GM19043 (cell line): ENCODE measurements at regions not wholly inside any gene's neighbourhood (a gene's known extent, or its start where the extent isn't known, plus 50 kb on each side); places are given as distances from the start of the nearest gene placed in this dataset.

ENCODE experiments used
- ATAC-seq: cut with Tn5 transposase; IDR thresholded peaks from one replicate; pipeline ENCODE4 v1.9.1; 2021; ENCODE audit warnings: low read depth; ENCODE audit not compliant: unreplicated experiment

DNA sequence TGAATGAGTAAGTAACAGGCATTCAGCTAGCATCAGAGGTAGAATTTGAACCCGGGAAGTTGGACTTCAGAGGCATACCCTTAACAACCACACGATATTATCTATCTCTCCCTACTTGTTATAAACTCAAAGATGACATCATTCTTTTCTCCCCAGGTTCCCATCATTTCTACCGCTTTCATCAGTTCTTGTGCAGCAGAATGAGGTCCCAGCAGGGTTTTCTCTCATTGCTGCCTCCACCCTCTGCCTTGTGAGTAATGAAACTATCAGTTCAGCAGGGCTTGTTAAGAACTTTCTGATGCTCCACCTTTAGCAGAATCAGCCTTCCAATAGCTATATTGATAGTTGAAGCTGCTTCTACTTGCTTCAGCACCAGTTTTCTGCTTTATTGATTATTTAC lies 487.5 kb upstream of the KCNMB2 start:
- no peak for ATAC-seq

DNA sequence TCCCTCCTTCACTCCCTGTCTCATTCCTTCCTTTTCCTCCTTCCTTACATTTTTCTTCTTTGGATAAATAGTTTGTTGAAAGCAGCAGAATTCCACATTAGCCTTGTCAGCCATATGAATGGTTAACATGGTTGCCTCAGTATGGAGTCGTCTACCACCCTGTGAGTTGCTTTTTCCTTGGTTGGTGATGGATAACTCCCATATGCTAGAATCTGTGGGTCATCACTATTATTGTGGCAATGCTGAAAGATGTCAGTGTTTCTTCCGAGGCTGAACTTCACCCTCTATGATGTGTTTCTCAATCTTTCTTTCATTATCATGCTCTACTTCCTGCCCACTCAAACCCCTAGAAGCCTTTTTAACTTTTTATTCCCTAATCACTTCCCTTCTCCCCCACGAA lies 481.8 kb upstream of the KCNMB2 start:
- ATAC-seq = no peak

DNA sequence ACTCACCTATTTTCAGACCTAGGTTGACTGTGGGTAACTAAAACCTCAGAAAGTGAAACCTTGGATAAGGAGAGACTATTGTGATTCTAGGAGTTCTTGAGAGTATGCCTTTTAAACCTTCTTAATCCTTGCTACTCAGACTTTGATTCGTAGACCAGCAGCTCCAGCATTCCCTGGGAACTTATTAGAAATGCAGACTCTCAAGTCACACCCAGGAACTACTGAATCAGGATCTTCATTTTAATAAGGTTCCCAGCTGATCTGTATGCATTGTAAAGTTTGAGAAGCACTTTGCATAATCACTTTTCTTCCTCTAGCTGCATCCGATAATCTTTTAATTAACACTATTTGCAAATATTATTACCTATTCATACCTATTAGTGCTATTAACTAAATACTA lies 480.3 kb upstream of the KCNMB2 start:
- ATAC-seq = no peak

DNA sequence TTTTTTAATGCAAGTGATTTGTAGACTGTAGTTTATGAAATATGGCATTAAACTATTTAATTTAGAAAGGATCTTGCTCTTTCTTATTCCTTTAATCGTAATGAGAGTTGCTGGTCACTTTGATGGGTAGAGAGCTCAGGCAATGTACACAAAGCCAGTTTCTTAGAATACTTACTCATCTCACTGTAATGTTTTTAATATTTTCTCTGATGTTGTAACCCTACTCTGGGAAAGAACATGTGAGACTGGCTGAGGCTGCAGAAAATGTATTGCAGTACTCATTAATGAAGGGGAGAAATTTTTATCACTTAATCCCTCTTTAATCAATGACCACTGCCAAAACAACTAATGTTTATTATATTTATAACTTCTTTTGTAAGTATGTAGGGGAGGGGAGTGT lies 479.4 kb upstream of the KCNMB2 start:
- ATAC-seq = no peak

DNA sequence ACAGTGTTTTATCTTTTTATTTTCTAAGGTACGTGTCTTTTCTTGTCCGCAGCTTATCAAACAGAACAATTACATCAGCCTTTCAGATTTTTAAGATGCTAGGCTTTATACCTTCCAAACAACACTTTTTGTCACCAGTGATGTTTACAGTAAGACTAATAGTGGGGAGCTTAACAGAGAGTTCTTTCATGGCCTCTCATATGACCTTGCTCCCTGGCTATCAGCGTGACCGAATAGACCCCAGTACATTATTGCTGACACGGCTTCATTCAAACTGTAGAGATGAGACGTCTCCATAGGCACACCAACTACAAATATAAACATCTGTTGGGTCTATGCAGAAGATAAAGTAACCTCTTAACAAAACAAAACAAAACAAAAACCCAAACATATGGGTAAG lies 477.6 kb upstream of the KCNMB2 start:
- ATAC-seq = no peak

DNA sequence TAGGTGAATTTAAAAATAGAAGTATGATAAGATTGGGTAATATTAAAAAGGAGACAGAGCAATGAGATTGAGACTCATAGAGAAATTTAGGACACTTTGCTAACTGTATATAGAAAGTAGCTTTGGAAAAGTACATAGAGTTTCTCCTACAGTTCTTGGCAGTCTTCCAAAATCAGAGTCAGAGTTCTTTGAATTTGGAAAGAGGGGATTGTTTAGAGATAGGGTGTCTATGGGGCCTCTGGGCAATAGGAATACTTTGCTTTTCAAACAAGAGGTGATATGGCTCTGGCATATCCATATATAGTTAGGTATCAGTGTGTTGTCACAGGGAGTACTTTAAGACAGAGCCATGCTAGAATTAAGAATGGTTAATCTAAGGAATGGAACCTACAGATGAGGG lies 477.1 kb upstream of the KCNMB2 start:
- ATAC-seq = no peak

DNA sequence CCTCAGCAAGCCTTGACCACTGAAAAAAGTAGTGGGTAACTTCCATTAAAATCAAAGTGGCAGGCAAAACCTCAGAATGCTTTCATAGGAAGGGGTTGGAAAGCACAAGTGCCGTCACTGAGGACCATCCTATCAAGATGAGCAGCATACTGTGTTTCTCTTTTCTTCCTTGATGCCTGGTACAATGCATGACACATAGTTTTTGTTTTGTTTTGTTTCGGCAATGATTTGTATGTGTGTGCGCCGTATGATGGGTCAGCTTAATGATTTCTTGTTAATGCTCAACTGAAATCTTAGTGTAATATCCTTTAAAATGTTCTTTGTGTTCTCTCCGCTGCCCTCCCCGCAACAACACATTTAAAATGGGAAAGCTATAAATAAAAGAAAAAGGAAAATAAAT lies 476.4 kb upstream of the KCNMB2 start:
- ATAC-seq = no peak

DNA sequence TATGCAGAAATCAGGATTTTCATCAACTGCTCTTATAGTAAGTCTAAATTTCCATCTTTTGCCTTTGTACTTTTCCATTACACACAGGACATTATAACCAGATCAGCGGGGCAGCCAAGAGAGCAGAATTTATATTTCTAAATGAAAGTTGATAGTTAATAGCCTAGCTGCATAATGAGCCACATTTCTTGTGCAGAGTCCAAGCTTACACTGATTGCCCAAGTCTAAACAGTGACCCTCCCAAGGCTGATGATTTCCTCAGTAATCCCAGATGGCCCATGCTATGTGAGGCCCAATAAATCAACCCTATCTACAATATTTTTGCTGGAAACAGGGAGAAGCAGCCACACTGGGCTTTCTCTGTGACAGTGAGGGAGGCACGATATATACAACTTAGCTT lies 475.8 kb upstream of the KCNMB2 start:
- no peak for ATAC-seq

DNA sequence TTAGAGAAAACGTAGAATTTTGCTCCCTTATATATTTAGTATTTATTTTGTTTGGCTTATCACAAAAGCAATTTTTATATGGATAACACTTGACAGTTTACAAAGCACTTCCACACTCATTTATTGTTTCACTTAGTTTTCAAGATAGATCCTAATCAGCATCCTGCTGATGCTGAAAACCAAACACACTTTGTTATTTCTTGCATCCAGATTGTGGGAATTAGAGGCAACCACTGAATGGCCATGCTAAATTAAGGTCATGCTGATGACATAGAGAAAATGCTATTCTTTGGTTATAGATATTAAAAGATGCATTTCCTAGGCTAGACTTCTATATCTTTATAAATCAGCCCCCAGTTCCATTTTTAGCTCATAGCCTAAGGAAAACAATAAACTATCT lies 474.1 kb upstream of the KCNMB2 start:
- ATAC-seq = no peak

DNA sequence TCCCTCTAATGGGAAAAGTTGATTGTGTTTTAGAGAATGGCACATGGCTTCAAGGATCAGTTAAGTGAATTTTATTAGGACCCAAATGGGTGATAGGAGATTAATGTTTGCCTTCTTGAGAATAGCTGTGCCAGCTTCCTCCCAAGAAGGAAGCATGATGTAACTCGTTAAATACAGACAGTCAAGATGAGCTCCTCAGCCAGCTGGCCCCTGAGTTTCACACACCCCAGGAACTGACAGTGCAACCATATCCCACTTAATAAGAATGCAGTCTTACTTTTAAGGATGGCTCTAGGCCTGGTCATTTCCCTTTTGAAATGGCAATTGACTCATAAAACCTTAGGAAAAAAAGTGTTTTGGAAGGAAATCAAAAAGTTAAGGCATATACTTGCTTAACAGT lies 472.8 kb upstream of the KCNMB2 start:
- no peak for ATAC-seq

DNA sequence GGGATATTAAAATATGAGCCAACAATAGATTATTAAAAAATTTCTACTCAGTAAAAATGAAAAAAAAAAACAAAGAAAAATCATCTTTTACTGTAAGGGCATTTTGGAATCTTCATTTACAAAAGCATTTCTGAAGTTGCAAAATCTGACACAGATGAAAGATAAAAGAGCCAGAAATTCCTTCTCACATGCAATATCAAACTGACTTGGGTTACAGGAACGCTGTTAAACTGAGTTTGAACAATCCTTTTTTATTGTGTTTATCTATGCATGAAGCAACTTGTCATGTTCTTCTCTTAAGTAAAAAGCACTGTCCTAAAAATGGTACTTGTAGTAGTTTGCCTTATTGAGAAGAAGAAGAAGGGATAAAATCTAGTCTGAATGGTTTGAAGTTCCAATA lies 468.5 kb upstream of the KCNMB2 start:
- no peak for ATAC-seq

DNA sequence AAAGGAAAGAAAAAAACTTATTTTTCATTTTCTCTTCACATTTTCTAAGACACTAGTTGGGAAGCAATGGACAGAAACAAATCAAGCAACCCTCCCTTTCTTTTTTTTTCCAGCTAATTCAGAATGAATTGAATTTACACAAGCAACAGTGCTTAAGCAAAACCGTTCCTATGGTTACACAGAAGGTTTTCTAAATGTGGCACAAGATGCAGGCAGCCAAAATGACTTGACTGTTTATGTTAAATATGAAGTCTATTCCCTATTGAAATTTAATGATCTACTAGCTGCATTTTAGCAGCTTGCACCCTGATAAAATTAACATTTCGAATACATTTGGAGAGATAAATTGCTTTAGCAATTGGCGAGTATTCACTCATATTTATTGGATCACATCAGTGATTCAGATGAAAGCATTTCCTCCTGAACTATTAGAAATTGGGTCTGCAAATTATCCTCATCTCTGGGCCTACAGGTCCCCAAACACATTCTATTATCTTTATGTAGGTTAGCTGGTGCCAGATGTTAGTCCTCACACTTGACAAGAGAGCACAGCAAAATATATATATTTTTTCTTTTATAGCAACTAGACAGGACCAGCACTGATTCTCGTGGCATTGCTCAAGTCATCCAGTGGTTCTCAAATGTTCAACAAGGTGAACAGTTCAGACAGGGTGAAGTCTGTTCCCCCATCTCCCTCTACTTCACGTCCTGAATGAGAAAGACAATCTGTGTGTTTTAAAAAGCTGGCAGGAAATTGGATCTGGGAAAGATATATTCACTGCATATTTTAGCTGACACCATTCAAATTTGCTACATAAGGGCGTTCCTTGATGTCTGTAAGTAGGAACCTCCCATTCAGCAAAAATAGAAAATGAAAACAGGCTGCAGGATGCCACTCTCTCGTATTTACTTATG lies 463.6 kb upstream of the KCNMB2 start:
- no peak for ATAC-seq

DNA sequence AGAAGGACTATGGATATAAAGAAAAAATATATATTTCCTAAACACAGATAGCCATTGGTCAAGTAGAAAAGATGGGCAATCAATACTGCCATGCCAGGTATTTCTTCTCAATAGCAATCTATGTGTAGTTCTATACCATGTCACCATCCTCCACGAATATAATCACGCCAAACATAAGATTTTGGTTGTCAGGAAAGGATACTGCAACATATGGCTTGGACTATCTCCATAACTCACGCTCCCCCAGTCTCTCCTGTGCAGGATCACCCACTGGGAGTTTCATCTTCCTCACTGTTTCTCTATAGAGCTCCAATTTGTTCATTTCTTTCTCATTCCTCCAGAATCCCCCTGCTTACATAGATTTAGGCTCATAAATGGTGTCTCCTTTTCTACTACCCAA lies 462.9 kb upstream of the KCNMB2 start:
- ATAC-seq = no peak

DNA sequence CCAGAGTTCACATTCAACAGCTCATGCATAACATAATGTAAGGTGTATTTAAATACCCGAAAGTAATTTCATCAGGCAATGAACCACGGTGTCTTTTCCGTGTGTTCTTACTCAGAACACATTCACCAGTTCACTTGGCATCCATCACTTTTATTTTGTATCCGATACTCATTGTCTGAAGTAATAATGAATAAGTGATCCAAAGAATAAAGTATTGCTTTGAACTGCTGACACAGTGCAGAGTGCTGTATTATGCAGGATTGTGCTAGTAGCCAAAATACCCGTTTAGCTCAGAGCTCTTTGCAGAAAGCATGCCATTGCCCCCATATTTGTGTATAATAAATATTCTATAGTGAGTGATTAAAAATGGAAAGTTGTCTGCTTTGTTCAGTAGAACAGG lies 460.9 kb upstream of the KCNMB2 start:
- no peak for ATAC-seq

DNA sequence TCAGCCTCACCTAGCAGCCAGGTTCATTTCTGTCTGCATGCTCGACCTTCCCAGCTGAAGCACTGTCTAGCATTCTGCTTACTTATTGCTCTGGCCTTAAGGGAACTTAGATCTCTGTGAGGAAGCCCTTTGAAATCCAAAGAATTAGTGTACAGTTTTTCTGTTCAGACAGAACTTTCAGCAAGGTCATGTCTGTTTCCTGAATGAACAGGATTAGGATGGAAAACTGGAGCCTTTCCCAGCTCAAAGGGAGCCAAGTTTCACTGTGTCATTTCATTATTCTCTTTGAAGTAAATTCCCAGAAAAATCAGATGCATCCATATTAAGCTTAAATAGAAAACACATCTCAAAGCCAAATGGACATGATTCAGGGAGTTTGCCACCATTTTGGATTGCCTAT lies 457.3 kb upstream of the KCNMB2 start:
- no peak for ATAC-seq

DNA sequence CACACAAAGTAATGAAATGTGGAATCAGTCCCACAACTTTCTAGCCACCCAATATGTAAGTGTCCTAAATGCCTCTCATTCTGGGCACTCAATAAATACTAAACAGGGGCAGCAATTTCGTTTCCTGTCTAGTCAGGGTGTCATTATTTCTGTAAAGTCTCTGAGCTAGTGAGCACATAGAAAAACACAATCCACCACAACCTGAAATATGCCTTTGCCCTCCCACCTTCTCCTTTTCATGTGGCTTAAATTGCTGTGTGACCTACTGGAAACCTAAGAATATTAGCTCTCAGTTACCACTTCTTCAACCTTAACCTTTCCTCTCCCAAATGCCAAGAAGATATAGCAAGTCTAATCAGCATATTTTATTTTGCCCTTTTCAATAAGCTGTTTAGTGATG lies 456.3 kb upstream of the KCNMB2 start:
- ATAC-seq = no peak

DNA sequence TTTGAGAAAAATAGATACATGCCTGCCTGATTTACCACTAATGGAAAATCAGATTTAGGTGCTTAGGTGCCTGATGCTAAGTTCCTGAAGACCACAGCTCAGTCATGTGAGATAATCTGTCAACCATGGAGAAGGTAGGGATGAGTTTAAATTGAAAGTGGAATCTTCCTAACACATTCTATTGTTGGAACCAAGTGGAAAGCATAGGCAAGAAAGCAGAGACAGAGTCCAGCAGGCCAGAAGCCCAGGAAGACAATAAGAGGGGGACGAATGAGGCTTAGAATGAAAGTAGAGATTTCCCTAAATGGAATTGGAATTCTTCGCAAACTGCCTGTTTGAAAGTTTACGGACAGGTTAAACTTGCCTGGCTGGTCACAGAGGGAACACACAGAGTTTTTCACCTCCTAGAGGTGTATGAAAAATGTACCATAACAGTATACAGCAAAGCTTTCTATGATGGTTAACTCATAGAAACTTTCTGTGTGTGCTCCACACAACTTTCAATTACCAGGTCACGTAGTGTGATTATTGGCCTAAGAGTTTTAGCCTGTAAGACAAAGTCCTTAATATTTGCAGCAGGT lies 453.8 kb upstream of the KCNMB2 start:
- no peak for ATAC-seq

DNA sequence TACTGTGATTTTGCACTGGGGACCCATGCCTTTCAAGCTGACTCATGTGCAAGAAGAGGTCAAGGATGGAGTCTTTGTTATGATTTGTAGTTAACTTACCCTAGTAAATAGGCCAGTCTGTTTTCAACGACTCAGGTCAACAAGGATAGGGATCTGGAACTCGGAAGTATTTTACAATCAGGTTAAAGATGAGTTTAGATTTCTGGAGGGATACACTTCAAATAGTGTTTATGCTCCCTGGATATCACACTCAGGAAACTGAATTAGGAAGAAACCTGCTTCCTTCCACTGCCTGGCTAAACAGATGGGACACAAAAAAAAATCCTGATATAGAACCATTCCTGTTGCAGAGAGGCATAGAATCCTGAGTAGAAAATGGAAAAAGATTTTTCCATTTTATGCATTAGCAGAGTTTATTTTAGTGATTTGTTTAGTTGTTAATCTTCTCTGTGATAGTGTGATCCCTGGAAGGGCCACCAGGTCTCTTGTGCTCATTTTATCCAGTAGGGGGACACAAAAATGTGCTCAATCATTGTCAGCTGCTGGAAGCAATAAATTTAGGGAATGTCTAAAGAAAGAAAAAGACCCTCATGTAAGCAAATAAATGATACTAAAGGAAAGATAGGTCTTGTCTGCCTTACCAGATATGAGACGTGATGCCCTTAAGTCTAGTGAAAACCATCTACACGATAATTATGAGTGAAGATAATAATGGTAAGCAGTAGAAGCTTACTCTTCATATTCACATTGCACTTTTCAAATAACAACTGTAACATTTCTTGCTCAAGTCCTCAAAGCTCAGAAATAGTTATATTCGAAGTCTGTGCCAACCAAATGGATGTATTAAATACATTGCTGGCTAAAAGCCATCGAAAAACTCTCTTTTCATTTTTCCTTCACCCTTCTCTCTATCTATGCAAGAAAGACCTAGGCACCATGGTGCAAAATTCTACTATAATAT lies 452.1 kb upstream of the KCNMB2 start:
- no peak for ATAC-seq

DNA sequence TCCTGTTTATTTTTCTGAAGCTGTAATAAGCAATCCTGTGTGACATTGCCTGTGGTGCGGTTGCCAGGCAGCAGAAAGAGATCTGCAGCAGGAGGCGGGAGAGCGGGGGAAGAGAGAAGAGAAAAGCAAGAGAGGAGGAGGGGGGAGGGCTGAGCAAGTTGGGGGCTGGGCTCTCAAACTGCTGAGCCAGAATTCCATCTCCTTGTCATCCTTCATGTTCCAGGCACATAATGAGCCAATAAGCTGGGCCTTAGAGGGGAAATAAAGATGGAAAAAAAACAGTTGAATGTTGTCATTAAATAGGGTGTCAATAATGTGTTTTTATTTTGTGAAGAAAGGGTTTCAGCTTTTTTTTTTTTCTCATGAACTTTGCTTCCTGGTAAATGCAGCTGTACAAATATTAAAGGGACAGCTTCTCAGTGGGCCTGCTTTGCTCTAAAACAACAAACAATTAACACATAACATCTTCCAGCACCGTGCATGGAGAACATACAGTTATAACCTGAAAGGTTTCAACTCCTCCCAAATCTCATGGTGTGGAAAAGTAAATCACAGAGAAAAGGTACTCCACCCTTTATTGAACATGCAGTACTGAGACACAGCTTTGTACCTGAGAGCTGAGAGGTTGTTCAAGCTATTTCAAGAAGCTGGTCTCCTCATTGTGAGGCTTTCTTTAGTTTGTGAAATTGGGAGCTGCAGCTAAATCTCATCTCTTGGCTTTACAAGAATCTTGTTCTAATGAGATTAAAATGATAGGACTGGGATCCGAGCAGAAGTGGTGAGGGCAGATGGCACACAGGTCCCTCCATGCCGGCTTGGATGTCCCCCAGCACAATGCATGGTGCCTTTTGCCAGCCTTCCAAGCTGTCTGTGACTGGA lies 451.1 kb upstream of the KCNMB2 start:
- no peak for ATAC-seq

DNA sequence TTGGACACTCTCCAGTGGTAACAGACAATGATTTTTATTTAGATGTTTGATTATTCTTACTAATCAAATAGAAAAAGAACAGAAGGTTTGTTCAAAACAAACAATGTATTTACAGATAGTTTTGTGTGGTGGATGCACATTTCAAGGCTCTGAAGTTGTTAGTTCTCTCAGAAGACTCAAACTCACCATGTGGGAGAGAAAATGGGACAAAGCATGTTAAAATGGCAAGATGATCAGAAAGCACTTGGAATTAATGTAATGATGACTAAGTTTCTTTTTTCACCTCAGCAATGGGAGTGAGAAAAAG lies 450.5 kb upstream of the KCNMB2 start:
- no peak for ATAC-seq
